Activated CD8-positive, alpha-beta memory T cell treated with anti-CD3 and anti-CD28 coated beads for 36 hours (primary cell): ENCODE measurements at regions not wholly inside any gene's neighbourhood (a gene's known extent, or its start where the extent isn't known, plus 50 kb on each side); places are given as distances from the start of the nearest gene placed in this dataset.

ENCODE experiments used
- CTCF ChIA-PET: fragments of 350-600 bp; sonication (Branson Sonifier 250); formaldehyde crosslinking; loops from one replicate; lab custom pipeline; 2021; ENCODE audit warnings: antibody characterized with exemption; lab: Charles Lee
- POLR2A ChIA-PET: fragments of 350-600 bp; sonication (Branson Sonifier 250); formaldehyde crosslinking; loops from one replicate; lab custom pipeline; 2021; ENCODE audit warnings: antibody characterized with exemption; lab: Charles Lee

DNA sequence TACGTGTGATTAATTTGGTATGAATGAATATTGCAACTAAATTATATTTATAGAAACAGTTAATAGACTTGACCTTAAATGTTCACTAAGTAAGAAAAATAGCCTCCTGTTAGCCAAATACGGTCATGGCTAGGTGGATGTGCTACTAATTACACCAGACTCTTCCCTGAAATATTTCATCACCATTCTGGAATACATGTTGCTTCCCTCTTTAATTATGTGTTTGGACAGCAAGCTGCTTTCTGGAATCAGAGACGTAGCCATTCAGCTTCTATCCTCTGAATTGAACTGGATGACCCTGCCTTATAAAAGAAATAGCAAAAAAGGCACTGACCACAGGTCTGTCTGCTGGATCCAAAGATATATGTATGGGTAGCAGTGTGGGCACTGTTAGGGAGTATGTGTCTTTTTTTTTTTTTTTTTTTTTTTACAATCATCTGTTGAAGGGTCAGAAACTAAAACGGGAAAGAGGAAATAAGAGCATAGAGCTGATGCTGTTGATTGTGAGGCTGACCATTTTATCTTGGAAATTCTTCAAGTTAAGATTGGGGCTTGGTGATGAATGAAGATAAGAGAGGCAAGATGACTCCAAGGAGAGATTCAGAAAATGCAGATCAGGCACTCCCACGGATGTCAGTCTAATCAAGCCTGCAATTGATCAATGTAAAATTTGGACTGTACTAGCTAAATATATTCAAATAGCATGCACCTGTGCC lies 283.2 kb upstream of the HSF2 start:
- CTCF ChIA-PET = no interaction called here

DNA sequence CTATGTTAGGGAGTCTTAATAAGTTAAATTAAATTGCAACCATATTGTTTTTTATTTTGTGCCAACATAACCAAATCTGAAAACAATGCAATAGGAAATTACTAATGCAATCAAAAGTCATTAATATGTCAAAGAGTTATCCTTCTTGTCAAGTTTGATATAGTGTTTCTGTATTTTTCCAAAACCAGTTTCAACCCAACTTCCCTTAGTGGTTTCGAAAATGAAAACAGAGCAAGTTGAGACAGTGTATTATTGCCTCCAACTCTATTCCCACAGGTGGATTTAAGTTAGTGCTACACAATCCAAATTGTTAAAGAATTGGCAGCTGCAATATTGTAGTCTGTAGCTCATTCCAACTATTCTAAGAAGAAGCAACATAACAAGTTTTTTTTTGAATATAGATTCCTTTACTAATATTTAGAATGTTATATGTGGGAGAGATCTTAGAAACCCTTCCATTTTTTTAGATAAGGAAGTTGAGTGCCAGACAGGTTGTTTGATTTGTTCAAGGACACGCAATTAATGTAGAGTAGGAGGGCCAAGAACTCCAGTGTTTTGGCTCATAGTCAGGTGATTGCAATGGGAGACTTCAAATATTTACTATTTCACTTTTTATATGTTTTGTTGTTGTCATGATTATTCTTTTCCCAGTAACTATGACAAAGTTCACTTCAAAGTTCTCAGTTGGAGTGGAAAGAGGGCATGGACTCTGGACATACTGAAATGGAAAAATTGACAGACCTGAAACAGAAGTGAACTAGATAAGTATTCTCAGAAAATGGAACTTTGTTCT lies 282.4 kb upstream of the HSF2 start:
- CTCF ChIA-PET = no interaction called here
- POLR2A ChIA-PET = no interaction called here

More for the DNA sequence above, 283.2 kb upstream of the HSF2 start:
- POLR2A ChIA-PET = no interaction called here

DNA sequence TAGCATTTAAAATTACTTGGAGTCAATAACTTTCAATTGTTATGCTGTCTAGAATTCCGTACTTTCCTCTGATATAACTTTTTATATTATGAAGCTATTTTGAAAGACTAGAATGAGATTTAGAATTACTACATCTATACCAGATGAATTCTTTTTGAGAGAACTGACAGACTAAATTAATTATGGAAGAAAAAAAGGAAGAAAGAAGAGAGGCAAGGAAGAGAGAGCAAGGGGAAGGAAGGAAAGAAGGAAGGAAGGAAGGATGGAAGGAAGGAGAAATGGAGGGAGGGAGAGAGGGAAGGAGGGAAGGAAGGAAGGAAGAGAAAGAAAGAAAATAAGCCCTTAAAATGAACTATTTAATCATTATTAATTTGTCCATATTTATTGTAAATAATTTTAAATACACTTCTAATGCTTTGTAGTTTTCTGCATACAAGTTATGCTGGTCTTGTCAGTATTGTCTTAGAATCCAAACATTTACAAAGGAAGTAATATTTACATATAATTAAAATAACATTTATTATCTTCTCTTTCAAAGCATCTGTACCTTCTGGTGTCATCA lies 280.4 kb upstream of the HSF2 start:
- ChIA-PET POLR2A (no interaction called here), CTCF (no interaction called here)

DNA sequence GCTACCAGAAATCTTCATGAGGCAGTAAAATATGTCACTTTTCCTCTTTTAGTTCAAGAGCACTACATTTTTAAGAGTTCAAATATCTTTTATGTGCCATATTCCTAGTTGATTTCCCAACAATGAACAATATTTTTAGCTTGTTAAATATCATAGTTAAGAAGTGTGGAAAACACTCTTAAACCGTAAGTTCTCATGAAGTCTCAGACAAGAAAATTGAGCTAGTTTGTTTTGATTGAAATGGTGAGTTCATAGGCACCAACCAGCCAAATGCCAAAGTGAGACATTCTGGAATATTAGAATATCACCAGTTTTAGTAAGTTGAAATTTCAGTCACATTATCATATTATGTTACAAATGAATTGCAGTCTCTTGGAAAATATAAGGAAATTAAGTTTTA lies 277.2 kb upstream of the HSF2 start:
- ChIA-PET CTCF (no interaction called here), POLR2A (no interaction called here)

DNA sequence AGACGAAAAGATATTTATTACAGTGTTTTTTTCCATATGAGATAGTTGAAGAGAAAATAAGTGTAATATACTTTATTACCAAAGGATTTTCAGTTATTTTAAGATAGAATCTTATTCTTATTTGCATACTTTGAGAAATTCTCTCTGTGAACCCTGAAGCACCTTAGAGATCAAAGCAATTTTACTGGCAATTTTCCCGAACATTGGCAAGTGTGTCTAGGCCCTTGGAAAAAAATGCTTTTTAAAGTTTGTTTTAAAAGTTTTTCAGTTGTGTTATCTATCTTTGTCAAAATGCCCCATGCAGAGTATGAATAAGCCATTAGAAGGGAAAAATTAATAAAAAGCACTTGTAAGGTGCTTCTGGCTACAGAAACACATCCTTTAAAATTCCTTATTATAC lies 276.8 kb upstream of the HSF2 start:
- ChIA-PET CTCF (no interaction called here), POLR2A (no interaction called here)

DNA sequence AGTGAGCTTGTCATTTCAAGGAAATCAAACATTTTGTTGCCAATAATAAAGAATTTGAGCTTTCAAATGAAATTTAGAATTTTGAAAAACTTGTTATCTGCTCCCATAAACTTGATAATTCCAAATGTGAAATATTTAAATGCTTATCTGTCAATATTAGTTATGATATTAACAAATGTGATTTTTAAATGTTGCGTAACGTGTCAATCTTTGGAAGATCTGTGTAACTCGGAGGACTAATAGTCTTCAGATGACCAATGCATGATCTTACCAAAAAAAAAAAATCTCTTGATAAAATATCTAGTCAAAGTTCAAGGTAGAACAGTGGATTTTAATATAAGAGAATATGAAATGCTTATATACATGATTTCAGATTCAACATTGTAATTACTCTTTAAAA lies 274.5 kb upstream of the HSF2 start:
- CTCF ChIA-PET = no interaction called here
- POLR2A ChIA-PET = no interaction called here

DNA sequence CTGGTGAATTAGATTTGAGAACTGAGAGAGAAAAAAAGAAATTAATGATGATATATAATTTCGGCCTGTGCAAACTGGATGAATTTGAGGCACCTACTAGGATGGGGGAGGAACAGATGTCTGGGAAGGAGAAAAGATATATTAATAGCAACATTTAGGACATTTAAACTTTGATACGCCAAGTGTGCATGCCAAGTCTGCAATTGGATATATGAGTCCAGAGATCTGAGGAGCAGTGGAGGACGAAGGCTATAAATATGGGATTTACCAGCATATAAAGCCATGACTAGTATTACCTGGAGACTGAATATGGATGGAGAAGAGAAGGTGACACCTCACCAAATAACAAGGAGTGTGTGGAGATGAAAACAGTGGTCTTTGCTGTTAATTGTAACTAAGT lies 272.6 kb upstream of the HSF2 start:
- ChIA-PET POLR2A (no interaction called here), CTCF (no interaction called here)

DNA sequence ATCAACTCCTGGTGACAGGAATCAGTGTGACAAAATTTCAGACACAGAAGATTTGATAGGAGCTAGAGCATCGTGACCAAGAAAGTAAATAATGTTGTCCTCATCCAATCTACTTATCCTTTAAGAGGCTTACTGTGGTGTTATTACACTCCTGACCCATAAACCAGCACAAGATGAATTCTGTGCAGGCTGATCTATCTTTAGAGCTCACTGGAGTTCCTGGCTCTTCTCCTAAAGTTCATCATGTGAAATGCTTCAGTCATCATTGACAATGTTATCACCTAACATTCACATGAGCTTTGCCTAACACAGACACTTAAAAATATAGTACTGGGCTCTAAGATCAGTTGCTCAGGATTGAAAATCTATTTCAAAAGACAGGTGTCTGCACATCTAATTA lies 271.0 kb upstream of the HSF2 start:
- ChIA-PET CTCF (no interaction called here), POLR2A (no interaction called here)

DNA sequence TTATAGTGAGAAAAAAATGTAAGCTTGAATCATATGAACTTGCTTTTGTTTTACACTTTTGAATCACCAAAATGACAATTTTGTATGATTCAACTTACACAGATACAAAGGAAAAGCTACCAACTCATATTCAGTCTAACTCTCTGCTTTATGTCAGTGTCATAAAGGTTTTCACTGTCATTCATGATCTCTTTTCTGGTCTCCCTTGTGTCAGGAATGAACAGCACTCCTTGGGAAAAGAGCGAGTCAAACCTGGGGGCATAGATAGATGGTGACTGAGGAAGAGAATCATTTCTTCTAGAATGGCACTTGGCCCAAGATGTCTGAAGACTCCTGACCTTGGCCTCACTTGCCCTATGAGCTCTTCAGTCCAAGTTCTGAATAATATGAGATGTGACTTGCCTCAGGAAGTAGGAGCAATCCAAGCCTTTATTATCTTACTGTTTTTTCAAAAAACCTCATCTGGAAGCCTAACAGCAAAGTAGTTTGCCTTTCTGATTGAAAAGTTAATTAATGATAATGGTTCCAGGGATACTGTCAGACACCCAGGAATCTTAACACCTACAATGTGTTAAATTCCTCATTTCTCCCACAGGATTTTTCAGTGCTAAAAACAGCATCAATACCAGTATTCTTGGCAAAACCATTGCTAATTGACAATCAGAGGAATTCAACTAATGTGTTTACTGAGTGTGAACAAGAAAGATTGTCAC lies 270.0 kb upstream of the HSF2 start:
- CTCF ChIA-PET = no interaction called here

DNA sequence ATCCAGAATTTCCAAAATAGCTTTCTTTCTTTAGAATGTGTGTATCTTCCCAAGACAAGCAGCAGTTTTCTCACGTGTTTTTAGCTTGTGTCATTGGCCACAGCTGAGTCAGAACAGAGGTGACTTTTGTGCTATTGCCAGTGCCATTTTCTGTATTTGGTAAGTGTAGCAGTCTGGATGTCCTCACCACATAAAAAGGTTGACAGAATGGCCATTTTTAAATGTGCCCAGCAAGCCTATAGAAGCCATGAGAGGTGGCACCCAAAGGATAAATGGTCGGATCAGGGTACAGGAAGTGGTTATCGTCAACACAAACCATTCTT lies 269.5 kb upstream of the HSF2 start:
- CTCF ChIA-PET = no interaction called here

More for the DNA sequence above, 270.0 kb upstream of the HSF2 start:
- POLR2A ChIA-PET = no interaction called here

DNA sequence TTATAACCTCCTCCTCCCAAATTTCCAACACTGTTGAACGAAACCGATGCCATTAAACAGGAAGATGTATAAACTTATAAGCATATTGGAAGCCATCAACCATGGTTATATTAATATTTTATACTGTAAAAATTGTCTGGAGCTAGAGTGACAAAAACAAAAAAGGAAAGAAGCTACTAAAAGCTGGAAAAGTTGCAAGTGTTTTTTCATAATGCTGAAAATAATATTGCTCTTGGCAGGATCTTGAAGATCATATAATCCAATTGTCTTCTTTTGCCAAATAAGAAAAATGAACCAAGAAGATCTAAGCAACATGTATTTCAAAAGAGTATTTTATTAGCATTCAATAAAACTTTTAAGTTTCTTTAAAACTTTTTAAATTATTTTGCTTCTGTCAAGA lies 268.9 kb upstream of the HSF2 start:
- ChIA-PET CTCF (no interaction called here), POLR2A (no interaction called here)

More for the DNA sequence above, 269.5 kb upstream of the HSF2 start:
- POLR2A ChIA-PET = no interaction called here

DNA sequence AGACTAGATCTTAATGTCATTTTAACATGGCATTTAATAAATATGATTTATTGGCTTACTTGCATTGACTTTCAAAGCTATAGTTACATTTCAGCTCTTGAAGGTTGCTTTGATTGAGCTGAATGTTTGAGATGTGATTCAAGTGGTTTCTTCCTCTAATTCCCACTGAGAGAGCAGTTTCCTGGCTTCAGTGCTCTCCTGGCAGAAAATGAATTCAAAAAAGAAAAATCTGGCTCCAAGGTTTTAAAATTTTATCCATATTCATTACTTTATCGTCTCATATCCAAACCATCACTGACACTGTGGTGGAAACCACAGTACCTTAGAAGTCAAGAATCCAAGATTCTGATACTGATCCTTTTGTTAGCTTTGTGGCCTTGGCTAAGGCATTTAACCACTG lies 263.1 kb upstream of the HSF2 start:
- ChIA-PET POLR2A (no interaction called here), CTCF (no interaction called here)

DNA sequence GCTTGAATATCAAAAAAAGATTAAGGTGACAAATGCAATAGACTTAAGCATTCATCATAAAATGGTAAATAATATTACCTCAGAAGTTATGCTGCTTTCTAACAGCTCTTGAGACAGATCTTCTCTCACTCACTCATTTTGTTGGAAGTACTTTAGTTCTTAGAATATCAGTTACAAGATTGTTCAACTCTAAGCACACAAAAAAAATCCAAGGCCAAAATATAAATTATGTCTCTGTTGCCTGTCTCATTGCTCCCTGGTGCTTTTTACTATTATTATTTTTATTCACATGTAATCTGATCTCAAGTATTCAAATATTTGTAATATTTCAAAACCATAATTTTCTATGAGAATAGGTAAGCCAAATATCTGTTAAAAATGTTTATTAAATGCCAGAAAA lies 259.4 kb upstream of the HSF2 start:
- ChIA-PET CTCF (no interaction called here), POLR2A (no interaction called here)

DNA sequence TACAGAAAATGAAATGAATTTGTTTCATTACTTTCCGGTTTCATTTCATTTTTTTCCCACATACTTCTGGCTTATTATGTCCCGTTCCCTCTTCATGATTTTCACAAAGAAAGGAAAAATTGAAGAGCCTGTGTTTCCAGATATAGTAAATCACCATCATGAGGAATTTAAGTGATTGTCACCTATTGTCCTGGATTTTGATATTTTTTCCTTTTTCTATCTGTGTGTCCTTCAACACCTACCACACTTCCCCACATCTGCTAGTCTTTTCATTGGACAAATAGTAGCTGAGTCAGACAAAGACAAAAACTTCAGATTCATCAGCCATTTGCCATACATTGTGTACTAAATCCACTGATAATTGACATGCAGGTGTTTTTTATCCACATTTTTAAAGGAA lies 258.2 kb upstream of the HSF2 start:
- POLR2A ChIA-PET = no interaction called here
- CTCF ChIA-PET = no interaction called here

DNA sequence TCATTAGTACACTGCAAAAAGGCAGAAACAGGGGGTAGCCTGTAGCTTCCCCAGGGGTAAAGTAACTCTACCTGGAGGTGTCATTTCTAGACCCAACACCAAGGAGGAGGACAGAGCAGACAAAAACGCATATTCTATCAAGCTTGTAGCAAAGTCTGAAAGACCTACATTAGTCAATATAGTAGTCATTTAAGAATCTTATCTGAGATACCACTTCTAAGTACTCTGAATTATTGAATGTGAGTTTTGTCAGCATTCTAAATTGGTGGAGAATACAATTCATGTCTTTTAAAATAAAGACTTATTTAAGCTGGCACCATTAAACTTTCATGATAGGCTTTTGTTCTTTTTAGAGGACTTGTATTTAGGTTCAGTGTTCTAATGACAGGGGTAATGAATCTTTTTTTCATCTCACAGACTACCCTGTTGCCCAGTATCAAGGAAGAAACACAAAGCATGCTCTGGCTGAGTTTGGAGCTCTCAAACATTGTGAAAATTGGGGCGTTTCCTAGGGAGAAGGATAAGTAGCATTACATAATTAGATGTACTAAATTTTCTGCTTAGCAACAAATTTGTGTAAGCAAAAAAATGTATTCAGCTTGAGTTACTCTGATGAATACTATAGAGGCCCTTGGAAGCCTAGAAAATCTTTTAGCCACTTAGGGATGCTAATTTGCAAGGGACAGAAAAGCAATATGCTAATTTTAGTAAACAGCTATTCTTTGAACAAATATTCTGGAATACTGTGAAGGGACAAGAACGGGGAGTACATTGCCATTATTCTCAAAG lies 255.4 kb upstream of the HSF2 start:
- POLR2A ChIA-PET = no interaction called here
- CTCF ChIA-PET = no interaction called here

DNA sequence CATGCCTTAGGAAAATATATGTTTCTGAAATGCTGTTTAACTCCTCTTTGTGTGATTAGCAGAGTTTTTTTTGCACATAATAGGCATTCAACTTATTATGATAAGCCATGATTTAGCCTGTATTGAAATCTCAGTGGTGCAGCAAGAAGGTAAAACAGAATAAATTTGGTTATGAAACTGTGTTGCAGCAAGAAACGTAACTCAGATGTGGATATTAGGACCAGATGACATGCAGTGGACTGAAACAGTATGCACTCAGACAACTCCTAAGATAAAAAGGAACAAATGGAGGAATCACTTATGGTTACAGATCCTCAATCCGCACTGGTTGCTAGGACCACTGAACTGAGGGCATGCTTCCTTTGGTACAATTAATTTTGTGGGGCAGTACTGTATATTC lies 254.2 kb upstream of the HSF2 start:
- POLR2A ChIA-PET = no interaction called here
- CTCF ChIA-PET = no interaction called here

DNA sequence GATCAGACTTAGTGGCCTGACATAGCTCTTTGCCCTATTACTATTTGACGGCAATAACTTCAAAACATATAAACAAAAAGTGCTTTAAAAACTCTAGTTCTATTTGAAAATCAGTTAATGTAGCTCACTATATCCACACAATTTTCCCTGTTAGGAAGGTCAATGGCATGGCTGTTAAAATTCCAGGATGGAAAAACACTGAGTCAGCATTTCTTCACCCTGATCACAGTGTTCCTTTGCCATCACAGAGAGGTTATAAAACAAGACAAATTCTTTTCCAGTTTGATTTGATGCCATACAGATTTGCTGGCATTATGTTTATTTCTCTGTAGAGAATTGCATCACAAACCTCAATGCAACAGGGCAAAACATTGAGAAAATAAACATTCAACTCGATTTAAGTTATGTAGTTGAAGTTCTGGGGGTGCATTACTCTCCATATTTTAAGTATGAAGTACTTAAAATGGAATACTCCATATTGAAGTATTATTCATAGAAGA lies 253.7 kb upstream of the HSF2 start:
- POLR2A ChIA-PET = interaction anchor here (0.5 kb wide), 1 partner anchor 81 kb away, joined by 3 read pairs; no protein-coding TSS in a partner anchor
- CTCF ChIA-PET = no interaction called here

DNA sequence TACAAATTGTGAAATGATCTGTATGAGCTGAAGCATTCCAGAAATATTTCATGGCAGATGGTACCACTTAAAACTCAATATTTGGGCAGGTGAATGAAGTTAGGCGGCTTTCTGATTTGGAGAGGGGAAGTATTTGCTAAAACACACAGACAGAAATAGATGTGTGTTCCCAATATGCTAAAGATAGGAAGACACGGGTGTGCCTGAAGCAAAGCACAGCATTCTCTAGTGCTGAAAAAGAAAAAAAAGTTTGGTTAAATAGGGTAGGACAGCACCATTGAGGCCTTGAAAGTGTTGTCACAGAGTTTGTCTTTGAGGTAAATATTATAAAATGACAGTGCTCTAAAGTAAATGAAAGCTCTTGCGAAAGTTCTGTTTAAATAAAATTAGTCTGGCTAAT lies 252.2 kb upstream of the HSF2 start:
- POLR2A ChIA-PET = no interaction called here
- CTCF ChIA-PET = no interaction called here

DNA sequence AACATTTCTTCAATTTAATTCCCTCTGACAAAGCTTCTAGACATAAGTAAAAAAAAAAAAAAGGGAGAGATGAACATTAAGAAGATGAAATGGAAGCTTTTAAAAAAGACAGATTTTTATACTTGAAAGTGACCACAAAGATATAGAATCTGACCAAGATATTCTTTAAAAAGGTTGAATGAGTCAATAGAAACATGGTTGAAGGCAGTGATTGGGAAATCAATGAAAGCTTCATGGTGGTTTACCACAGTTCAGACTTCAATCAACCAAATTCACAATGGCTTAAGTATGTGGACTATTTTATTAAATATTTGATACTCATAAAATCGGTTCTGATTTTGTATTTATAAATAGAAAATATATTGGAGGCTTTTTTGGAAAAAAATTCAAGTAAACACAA lies 248.4 kb upstream of the HSF2 start:
- POLR2A ChIA-PET = no interaction called here
- CTCF ChIA-PET = no interaction called here

DNA sequence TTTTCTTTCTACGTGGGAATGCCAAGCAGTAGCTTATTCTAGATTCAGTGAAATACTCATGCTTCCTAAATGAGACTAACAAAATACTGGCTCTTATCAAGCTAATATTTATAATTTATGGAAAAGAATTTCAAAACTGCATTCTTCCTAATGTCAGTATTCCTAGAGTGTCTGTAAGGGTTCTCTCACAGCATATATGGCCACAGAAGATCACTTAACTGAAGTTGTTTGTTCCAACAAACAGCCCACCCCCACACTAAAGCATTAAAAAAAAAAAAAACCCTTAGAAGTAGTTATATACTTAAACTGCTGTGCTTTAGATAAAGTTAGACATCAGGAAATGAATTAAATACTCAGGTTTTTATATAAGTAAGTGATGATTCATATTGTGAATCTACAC lies 247.7 kb upstream of the HSF2 start:
- CTCF ChIA-PET = no interaction called here
- POLR2A ChIA-PET = no interaction called here
